Vagina (tissue), 2 donors: ENCODE measurements at regions not wholly inside any gene's neighbourhood (a gene's known extent, or its start where the extent isn't known, plus 50 kb on each side); places are given as distances from the start of the nearest gene placed in this dataset.

Experiments used
- POLR2A ChIP-seq, 2 donors: fragments of 450-650 bp; IDR thresholded peaks; one replicate each; pipeline ENCODE4 v1.6.1; 2017; ENCODE audit warnings: antibody characterized with exemption in 2 of 2, mild to moderate bottlenecking in 2 of 2, moderate library complexity in 2 of 2
- POLR2AphosphoS5 ChIP-seq, 2 donors: sonication (generic); formaldehyde crosslinking; IDR thresholded peaks; one replicate each; pipeline ENCODE4 v1.9.0; 2017; ENCODE audit warnings: antibody characterized with exemption in 2 of 2, mild to moderate bottlenecking in 2 of 2, low read depth in 1 of 2; ENCODE audit not compliant: insufficient read depth in 1 of 2
- TF ChIP-seq, protein P1 (sequence below), 3 experiments: fragments of 450-650 bp in 2 of 3; fragments of 200-600 bp in 1 of 3; sonication (generic) in 1 of 3; IDR thresholded peaks; one replicate each; pipeline ENCODE4 v1.5.1; 2017 to 2019; ENCODE audit warnings: antibody characterized with exemption in 3 of 3, mild to moderate bottlenecking in 2 of 3, moderate library complexity in 2 of 3

DNA sequence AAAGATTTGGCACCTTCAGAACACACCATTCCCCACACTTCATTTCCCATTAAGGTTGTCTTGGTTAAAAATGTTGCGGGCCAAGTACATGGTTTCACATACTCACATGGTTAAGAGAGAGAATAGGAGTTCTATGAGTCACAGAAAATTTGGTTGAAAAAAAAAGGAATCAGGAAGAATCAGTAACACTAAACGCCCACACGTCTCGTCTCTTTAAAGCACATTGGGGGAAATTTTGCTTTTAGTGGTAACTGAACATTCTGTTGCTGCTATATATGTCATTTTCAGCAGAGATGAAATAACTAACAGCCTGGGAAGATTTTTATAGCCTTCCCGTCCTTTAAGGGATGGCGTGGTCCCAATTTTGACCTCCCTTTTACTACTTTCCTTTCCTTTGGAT lies 132.9 kb upstream of the ERG start:
- no peak for TF ChIP-seq POLR2A (IDR thresholded peaks at IDR 0.05)
- TF ChIP-seq, protein P1, sequence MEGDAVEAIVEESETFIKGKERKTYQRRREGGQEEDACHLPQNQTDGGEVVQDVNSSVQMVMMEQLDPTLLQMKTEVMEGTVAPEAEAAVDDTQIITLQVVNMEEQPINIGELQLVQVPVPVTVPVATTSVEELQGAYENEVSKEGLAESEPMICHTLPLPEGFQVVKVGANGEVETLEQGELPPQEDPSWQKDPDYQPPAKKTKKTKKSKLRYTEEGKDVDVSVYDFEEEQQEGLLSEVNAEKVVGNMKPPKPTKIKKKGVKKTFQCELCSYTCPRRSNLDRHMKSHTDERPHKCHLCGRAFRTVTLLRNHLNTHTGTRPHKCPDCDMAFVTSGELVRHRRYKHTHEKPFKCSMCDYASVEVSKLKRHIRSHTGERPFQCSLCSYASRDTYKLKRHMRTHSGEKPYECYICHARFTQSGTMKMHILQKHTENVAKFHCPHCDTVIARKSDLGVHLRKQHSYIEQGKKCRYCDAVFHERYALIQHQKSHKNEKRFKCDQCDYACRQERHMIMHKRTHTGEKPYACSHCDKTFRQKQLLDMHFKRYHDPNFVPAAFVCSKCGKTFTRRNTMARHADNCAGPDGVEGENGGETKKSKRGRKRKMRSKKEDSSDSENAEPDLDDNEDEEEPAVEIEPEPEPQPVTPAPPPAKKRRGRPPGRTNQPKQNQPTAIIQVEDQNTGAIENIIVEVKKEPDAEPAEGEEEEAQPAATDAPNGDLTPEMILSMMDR (IDR thresholded peaks at IDR 0.05) = no peak
- no peak for TF ChIP-seq POLR2AphosphoS5 (IDR thresholded peaks at IDR 0.05; ENCODE audit: insufficient read depth in 1 of 2, low read depth in 1 of 2)
